EH (cell line): ENCODE measurements at regions not wholly inside any gene's neighbourhood (a gene's known extent, or its start where the extent isn't known, plus 50 kb on each side); places are given as distances from the start of the nearest gene placed in this dataset.
A peak's percentile ranks its signal among the peaks of the same experiment; 100 is the strongest.
"Not testable (repeated sequence)": the region's sequence is repeated elsewhere in the genome, so short reads cannot be mapped to it uniquely, and the experiment has no call there.

Experiments
- DNase-seq: peaks from one replicate; pipeline ENCODE4 v3.0.0-alpha.2; 2015; ENCODE audit warnings: low read depth

- DNase-seq, result no peak
Observed at GRCh38 chr2:39872748-39873147, 93.7 kb upstream of the THUMPD2 start.

GRCh38 chr2:39871291-39871761 lies 92.3 kb upstream of the THUMPD2 start:
- peak; percentile 99 for DNase-seq

GRCh38 chr2:39870871-39871270 lies 91.8 kb upstream of the THUMPD2 start:
- no peak for DNase-seq

- DNase-seq, result peak; percentile 2
Observed at GRCh38 chr2:39867268-39867667, 88.2 kb upstream of the THUMPD2 start.

- no peak for DNase-seq
Observed at GRCh38 chr2:39865751-39866150, 86.7 kb upstream of the THUMPD2 start.

- not testable (repeated sequence) for DNase-seq
Observed at GRCh38 chr2:39863672-39864071, 84.6 kb upstream of the THUMPD2 start.

GRCh38 chr2:39860538-39860937 lies 81.5 kb upstream of the THUMPD2 start:
- no peak for DNase-seq

- no peak for DNase-seq
Observed at GRCh38 chr2:39858677-39859076, 79.6 kb upstream of the THUMPD2 start.

- DNase-seq, result no peak
Observed at GRCh38 chr2:39855856-39856255, 76.8 kb upstream of the THUMPD2 start.

GRCh38 chr2:39854771-39855170 lies 75.7 kb upstream of the THUMPD2 start:
- DNase-seq, result no peak

- DNase-seq, result peak; percentile 26
Observed at GRCh38 chr2:39852831-39853230, 73.8 kb upstream of the THUMPD2 start.

GRCh38 chr2:39851651-39852110 lies 72.6 kb upstream of the THUMPD2 start:
- DNase-seq, result peak; percentile 70

- DNase-seq, result peak; percentile 59
Observed at GRCh38 chr2:39851251-39851650, 72.2 kb upstream of the THUMPD2 start.

- no peak for DNase-seq
Observed at GRCh38 chr2:39849982-39850526, 71.0 kb upstream of the THUMPD2 start.

GRCh38 chr2:39849064-39849463 lies 70.0 kb upstream of the THUMPD2 start:
- DNase-seq, result no peak

GRCh38 chr2:39845460-39846146 lies 66.5 kb upstream of the THUMPD2 start:
- peak; percentile 9 for DNase-seq

- no peak for DNase-seq
Observed at GRCh38 chr2:39839261-39839848, 60.3 kb upstream of the THUMPD2 start.

- no peak for DNase-seq
Observed at GRCh38 chr2:39838589-39838988, 59.5 kb upstream of the THUMPD2 start.

GRCh38 chr2:39837856-39838453 lies 58.9 kb upstream of the THUMPD2 start:
- DNase-seq, result peak; percentile 59

GRCh38 chr2:39836638-39837037 lies 57.6 kb upstream of the THUMPD2 start:
- DNase-seq, result no peak

GRCh38 chr2:39834426-39834825 lies 55.4 kb upstream of the THUMPD2 start:
- no peak for DNase-seq

GRCh38 chr2:39830610-39831009 lies 51.6 kb upstream of the THUMPD2 start:
- DNase-seq, result peak; percentile 18
